Endothelial cell of umbilical vein (primary cell): ENCODE measurements at regions not wholly inside any gene's neighbourhood (a gene's known extent, or its start where the extent isn't known, plus 50 kb on each side); places are given as distances from the start of the nearest gene placed in this dataset.

ENCODE experiments used
- BruUV-seq: library from RNA; stranded (reverse); fragments of 400-500 nt; replicated peaks from 2 replicates; lab custom pipeline; 2021; lab: Mats Ljungman, UMichigan
- CTCF ChIA-PET: fragments of 300-600, 350-600 bp; sonication (Branson Sonifier 250); formaldehyde crosslinking; loops from one replicate; lab custom pipeline; 2021; ENCODE audit warnings: antibody characterized with exemption, inconsistent platforms; lab: Charles Lee
- POLR2A ChIA-PET: fragments of 300-600, 350-600 bp; sonication (Branson Sonifier 250); formaldehyde crosslinking; loops from one replicate; lab custom pipeline; 2021; ENCODE audit warnings: antibody characterized with exemption, inconsistent platforms; lab: Charles Lee
- DNase-seq: peaks from one replicate; pipeline ENCODE4 v3.0.0-alpha.2; 2011; ENCODE audit warnings: low read depth, low spot score
- FAIRE-seq: peaks from 2 replicates; lab custom pipeline; 2011; peaks lifted over from hg19 to GRCh38; lab: Jason Lieb, UNC
- H2AFZ ChIP-seq: 2 replicates; pipeline ENCODE4 v1.6.0; 2012; ENCODE audit warnings: low read depth, low read length, control low read depth, inconsistent platforms
- H3K27ac ChIP-seq: 2 replicates; pipeline ENCODE4 v1.5.1; 2011; ENCODE audit warnings: low read depth, mild to moderate bottlenecking, control low read depth, low read length, moderate library complexity; ENCODE audit not compliant: insufficient read depth
- H3K27me3 ChIP-seq, 2 experiments: 2 replicates each; pipeline versions ENCODE4 v1.6.0 to v1.6.1; 2011; ENCODE audit warnings: low read length in 2 of 2, mixed read lengths in 1 of 2; ENCODE audit not compliant: control insufficient read depth in 2 of 2, insufficient read depth in 2 of 2
- H3K36me3 ChIP-seq, 2 experiments: 2 replicates in 1 of 2; 3 replicates in 1 of 2; pipeline ENCODE4 v1.5.1; 2011; ENCODE audit warnings: low read length in 2 of 2, mild to moderate bottlenecking in 1 of 2, moderate library complexity in 1 of 2; ENCODE audit not compliant: control insufficient read depth in 2 of 2, insufficient read depth in 2 of 2; ENCODE audit errors: extremely low read depth in 1 of 2
- H3K4me1 ChIP-seq: 3 replicates; pipeline ENCODE4 v1.5.1; 2011; ENCODE audit warnings: mild to moderate bottlenecking, low read length; ENCODE audit not compliant: control insufficient read depth, insufficient read depth; ENCODE audit errors: extremely low read depth
- H3K4me2 ChIP-seq: 2 replicates; pipeline ENCODE4 v1.6.1; 2011; ENCODE audit warnings: low read length, control low read depth, mixed read lengths; ENCODE audit not compliant: insufficient read depth
- H3K4me3 ChIP-seq, 3 experiments: fragments of 200-600 bp in 1 of 3; sonication (generic), shearing (Covaris generic) in 1 of 3; replicated peaks in 1 of 3; 2 replicates each; pipeline ENCODE4 v1.5.1; 2011 to 2016; ENCODE audit warnings: control low read depth in 3 of 3, low read length in 3 of 3, mild to moderate bottlenecking in 2 of 3, inconsistent platforms in 1 of 3, low read depth in 1 of 3, moderate library complexity in 1 of 3; ENCODE audit not compliant: insufficient read depth in 1 of 3
- H3K79me2 ChIP-seq: 2 replicates; pipeline ENCODE4 v1.6.0; 2012; ENCODE audit warnings: low read length, inconsistent platforms; ENCODE audit not compliant: control insufficient read depth, insufficient read depth
- H3K9ac ChIP-seq: replicated peaks from 2 replicates; pipeline ENCODE3; 2011; ENCODE audit warnings: low read length, control low read depth; ENCODE audit not compliant: insufficient read depth; ENCODE audit errors: extremely low read depth
- H3K9me1 ChIP-seq: replicated peaks from 3 replicates; pipeline ENCODE4 v1.6.0; 2011; ENCODE audit warnings: mild to moderate bottlenecking, low read length; ENCODE audit not compliant: control insufficient read depth, insufficient read depth; ENCODE audit errors: extremely low read depth
- H3K9me3 ChIP-seq: replicated peaks from 2 replicates; pipeline ENCODE4 v1.5.1; 2012; ENCODE audit warnings: low read length, inconsistent platforms; ENCODE audit not compliant: control insufficient read depth, insufficient read depth
- H4K20me1 ChIP-seq: replicated peaks from 2 replicates; pipeline ENCODE3; 2011; ENCODE audit warnings: mild to moderate bottlenecking, low read length; ENCODE audit not compliant: control insufficient read depth, insufficient read depth; ENCODE audit errors: extremely low read depth
- EZH2 ChIP-seq: IDR thresholded peaks from 2 replicates; pipeline ENCODE4 v1.6.1; 2012; ENCODE audit warnings: borderline replicate concordance, low read depth, mild to moderate bottlenecking, moderate library complexity, low read length, inconsistent platforms; ENCODE audit not compliant: severe bottlenecking
- FOS ChIP-seq: IDR thresholded peaks from 2 replicates; pipeline ENCODE4 v1.6.1; 2011; ENCODE audit warnings: mild to moderate bottlenecking, low read length, moderate library complexity, borderline replicate concordance; ENCODE audit not compliant: insufficient read depth
- GATA2 ChIP-seq: IDR thresholded peaks from 2 replicates; pipeline ENCODE4 v1.7.0; 2011; ENCODE audit warnings: low read depth, mild to moderate bottlenecking, moderate library complexity, mixed read lengths, low read length; ENCODE audit not compliant: insufficient read length, insufficient read depth
- JUN ChIP-seq: IDR thresholded peaks from 2 replicates; pipeline ENCODE4 v1.6.1; 2011; ENCODE audit warnings: borderline replicate concordance, low read depth; ENCODE audit not compliant: insufficient read length, insufficient read depth
- MYC ChIP-seq: IDR thresholded peaks from one replicate; pipeline ENCODE4 v1.6.1; 2011; ENCODE audit warnings: mild to moderate bottlenecking, low read depth, low read length
- POLR2A ChIP-seq: IDR thresholded peaks from 2 replicates; pipeline ENCODE4 v1.6.1; 2012; ENCODE audit warnings: low read depth, mild to moderate bottlenecking, control low read depth, low read length
- POLR2AphosphoS5 ChIP-seq: IDR thresholded peaks from 2 replicates; pipeline ENCODE4 v1.6.1; 2012; ENCODE audit warnings: low read depth, mild to moderate bottlenecking, control low read depth, low read length, moderate library complexity; ENCODE audit not compliant: insufficient read depth
- dilution Hi-C: fragments of 300-500 bp; cut with MboI; formaldehyde crosslinking; loops from one replicate; pipeline ENCODE4 v1.15.0; 2019; ENCODE audit warnings: low sequenced_read_pairs; ENCODE audit not compliant: extremely low pct_ligation_motif_present
- intact Hi-C: fragments of 100-400 bp; cut with micrococcal nuclease; formaldehyde crosslinking; loops from one replicate; pipeline ENCODE4 v1.10.0; 2022
- TF ChIP-seq, protein P1 (sequence below): IDR thresholded peaks from 2 replicates; pipeline ENCODE4 v1.6.1; 2011; ENCODE audit not compliant: insufficient read depth, insufficient read length
- TF ChIP-seq, protein P2 (sequence below), 2 donors: IDR thresholded peaks; 1 replicate in 1 of 2; 2 replicates in 1 of 2; pipeline ENCODE4 v1.5.1; 2011; ENCODE audit warnings: low read length in 2 of 2, mild to moderate bottlenecking in 2 of 2, moderate library complexity in 2 of 2, control low read depth in 1 of 2, inconsistent platforms in 1 of 2, low read depth in 1 of 2; ENCODE audit not compliant: insufficient read depth in 1 of 2; ENCODE audit errors: extremely low read depth in 1 of 2

DNA sequence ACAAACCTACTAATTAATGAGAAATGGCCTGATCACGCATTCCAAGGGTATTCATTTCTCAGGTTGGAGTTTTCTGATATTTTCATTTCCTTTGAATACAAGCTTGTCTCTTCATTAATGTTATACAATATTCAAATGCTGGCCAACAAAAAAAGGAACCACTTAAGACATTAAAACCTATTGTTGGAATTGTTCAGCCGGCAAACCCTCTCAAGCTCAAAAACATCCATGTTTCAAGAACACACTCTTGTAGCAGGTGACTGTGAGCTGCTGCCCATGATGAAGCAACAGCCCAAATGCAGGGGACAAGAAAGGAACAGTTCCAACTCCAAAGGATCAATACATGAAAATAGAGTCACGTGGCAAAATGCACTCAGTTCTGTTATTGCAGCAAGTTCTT lies 454.5 kb downstream of the BCL11A start:
- H3K9ac ChIP-seq, result no peak overlapping the region
- no peak overlapping the region for H2AFZ ChIP-seq
- dilution Hi-C loops, result no loop called here
- H3K9me1 ChIP-seq, result no peaks in the 10 kb centered on the region
- DNase-seq, result no peak
- H3K4me3 ChIP-seq, result no peak overlapping the region
- no peak overlapping the region for H3K27ac ChIP-seq
- H3K36me3 ChIP-seq, result no peaks in the 10 kb centered on the region
- no peaks in the 10 kb centered on the region for H4K20me1 ChIP-seq
- TF ChIP-seq MYC (no peak), FOS (no peak), POLR2A (no peak), GATA2 (no peak), POLR2AphosphoS5 (no peak), JUN (no peak), EZH2 (no peak)
- TF ChIP-seq, protein P1, sequence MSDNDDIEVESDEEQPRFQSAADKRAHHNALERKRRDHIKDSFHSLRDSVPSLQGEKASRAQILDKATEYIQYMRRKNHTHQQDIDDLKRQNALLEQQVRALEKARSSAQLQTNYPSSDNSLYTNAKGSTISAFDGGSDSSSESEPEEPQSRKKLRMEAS, result no peak
- TF ChIP-seq, protein P2, sequence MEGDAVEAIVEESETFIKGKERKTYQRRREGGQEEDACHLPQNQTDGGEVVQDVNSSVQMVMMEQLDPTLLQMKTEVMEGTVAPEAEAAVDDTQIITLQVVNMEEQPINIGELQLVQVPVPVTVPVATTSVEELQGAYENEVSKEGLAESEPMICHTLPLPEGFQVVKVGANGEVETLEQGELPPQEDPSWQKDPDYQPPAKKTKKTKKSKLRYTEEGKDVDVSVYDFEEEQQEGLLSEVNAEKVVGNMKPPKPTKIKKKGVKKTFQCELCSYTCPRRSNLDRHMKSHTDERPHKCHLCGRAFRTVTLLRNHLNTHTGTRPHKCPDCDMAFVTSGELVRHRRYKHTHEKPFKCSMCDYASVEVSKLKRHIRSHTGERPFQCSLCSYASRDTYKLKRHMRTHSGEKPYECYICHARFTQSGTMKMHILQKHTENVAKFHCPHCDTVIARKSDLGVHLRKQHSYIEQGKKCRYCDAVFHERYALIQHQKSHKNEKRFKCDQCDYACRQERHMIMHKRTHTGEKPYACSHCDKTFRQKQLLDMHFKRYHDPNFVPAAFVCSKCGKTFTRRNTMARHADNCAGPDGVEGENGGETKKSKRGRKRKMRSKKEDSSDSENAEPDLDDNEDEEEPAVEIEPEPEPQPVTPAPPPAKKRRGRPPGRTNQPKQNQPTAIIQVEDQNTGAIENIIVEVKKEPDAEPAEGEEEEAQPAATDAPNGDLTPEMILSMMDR (IDR thresholded peaks at IDR 0.05; ENCODE audit: extremely low read depth in 1 of 2, insufficient read depth in 1 of 2, low read depth in 1 of 2, low read length in 2 of 2), result no peak
- POLR2A ChIA-PET, result no interaction called here
- no peaks in the 10 kb centered on the region for H3K4me1 ChIP-seq
- intact Hi-C loops, result no loop called here
- no peaks in the 10 kb centered on the region for H3K27me3 ChIP-seq
- no peaks in the 10 kb centered on the region for H3K79me2 ChIP-seq
- peaks cover 2% of the 10 kb centered on the region for H3K9me3 ChIP-seq
- H3K4me2 ChIP-seq, result no peak overlapping the region
- CTCF ChIA-PET, result no interaction called here
- no peak for FAIRE-seq
- no TSS peak for BruUV-seq
